ENCODE measurements at regions not wholly inside any gene's neighbourhood (a gene's known extent, or its start where the extent isn't known, plus 50 kb on each side); places are given as distances from the start of the nearest gene placed in this dataset.

DNA sequence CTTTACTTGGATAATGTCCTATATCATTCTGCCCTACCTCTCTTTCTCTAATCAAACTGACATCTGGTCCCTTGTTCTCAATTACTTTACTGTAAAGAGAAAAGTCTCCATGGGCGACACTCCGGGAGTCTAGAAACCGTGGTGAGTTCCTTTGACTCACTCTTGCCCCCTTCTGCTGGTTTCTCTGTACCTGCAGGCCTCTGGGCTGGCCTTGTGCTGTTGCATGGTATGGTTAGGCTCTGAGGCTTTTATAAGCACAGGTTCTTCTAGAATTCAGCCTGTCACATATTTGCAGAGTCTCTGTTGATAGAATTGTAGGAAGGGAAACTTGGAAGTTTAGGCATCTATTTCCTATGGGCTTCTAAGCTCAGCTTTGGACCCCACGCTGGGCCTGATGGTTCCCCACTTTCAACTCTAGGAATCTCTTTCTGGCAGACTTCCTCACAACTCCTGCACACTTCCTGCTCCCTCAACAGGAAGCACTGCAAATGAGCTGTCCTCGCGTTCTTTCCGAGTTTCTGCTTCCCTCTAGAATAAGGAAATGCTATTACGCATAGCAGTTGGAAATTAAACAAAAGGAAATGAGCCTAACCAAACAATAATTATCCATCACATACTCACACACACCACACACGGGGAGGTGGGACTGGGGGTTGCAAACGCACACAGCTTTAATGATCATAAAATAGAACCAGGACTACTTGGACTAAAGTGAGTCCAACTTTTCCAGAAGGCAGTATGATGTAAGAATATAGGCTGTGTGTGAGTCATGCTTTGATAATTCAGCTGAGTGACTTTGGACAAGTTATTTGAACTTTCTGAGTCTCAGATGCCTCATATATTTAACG lies 683.3 kb downstream of the QKI start:
- DNase-seq (ENCODE audit: low read depth) (peak; percentile 85), FAIRE-seq (peak; percentile 13)
- TF ChIP-seq, protein P1, sequence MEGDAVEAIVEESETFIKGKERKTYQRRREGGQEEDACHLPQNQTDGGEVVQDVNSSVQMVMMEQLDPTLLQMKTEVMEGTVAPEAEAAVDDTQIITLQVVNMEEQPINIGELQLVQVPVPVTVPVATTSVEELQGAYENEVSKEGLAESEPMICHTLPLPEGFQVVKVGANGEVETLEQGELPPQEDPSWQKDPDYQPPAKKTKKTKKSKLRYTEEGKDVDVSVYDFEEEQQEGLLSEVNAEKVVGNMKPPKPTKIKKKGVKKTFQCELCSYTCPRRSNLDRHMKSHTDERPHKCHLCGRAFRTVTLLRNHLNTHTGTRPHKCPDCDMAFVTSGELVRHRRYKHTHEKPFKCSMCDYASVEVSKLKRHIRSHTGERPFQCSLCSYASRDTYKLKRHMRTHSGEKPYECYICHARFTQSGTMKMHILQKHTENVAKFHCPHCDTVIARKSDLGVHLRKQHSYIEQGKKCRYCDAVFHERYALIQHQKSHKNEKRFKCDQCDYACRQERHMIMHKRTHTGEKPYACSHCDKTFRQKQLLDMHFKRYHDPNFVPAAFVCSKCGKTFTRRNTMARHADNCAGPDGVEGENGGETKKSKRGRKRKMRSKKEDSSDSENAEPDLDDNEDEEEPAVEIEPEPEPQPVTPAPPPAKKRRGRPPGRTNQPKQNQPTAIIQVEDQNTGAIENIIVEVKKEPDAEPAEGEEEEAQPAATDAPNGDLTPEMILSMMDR (IDR thresholded peaks at IDR 0.05; ENCODE audit: insufficient read depth, low read depth, low read length), result peak; percentile 13
- no peak for TF ChIP-seq EZH2 (IDR thresholded peaks at IDR 0.05; ENCODE audit: insufficient read depth, low read length)
- Histone ChIP-seq H2AFZ (ENCODE audit: low read depth, low read length) (peak overlapping the region; percentile 44), H4K20me1 (ENCODE audit: insufficient read depth, low read length) (no peaks in the 10 kb centered on the region), H3K27me3 (ENCODE audit: insufficient read depth, low read length) (no peaks in the 10 kb centered on the region), H3K4me2 (ENCODE audit: low read length) (peak overlapping the region; percentile 65), H3K36me3 (ENCODE audit: insufficient read depth, low read length) (no peaks in the 10 kb centered on the region), H3K27ac (ENCODE audit: low read depth, low read length) (peak overlapping the region; percentile 52), H3K4me1 (ENCODE audit: insufficient read depth, low read length) (peaks cover 22% of the 10 kb centered on the region), H3K9ac (ENCODE audit: low read length) (no peak overlapping the region), H3K4me3 (ENCODE audit: insufficient read depth, low read depth, low read length) (peak overlapping the region; percentile 19), H3K79me2 (ENCODE audit: insufficient read depth, low read length) (no peaks in the 10 kb centered on the region), H3K9me3 (ENCODE audit: insufficient read depth, low read depth, low read length) (no peaks in the 10 kb centered on the region)
- no peaks in the 10 kb centered on the region for H3K27me3 Mint-ChIP-seq (ENCODE audit: low read depth, unreplicated experiment)
- no peaks in the 10 kb centered on the region for H3K36me3 Mint-ChIP-seq (ENCODE audit: low read depth, unreplicated experiment)
- peak overlapping the region; percentile 93 for H3K27ac Mint-ChIP-seq (ENCODE audit: unreplicated experiment)
- peaks cover 21% of the 10 kb centered on the region for H3K4me1 Mint-ChIP-seq (ENCODE audit: low read depth, unreplicated experiment)
- H3K9me3 Mint-ChIP-seq (ENCODE audit: unreplicated experiment), result no peaks in the 10 kb centered on the region
- H3K4me3 Mint-ChIP-seq (ENCODE audit: unreplicated experiment), result no peak overlapping the region

- no peaks in the 10 kb centered on the region for H3K27me3 Mint-ChIP-seq (ENCODE audit: low read depth, unreplicated experiment)
- no peak overlapping the region for H2AFZ ChIP-seq (ENCODE audit: low read depth, low read length)
- no peak overlapping the region for H3K4me3 ChIP-seq (ENCODE audit: insufficient read depth, low read depth, low read length)
- H3K79me2 ChIP-seq (ENCODE audit: insufficient read depth, low read length), result no peaks in the 10 kb centered on the region
- no peak overlapping the region for H3K9ac ChIP-seq (ENCODE audit: low read length)
- H3K4me3 Mint-ChIP-seq (ENCODE audit: unreplicated experiment), result no peak overlapping the region
- H4K20me1 ChIP-seq (ENCODE audit: insufficient read depth, low read length), result no peaks in the 10 kb centered on the region
- no peak overlapping the region for H3K4me2 ChIP-seq (ENCODE audit: low read length)
- no peaks in the 10 kb centered on the region for H3K36me3 Mint-ChIP-seq (ENCODE audit: low read depth, unreplicated experiment)
- H3K27ac ChIP-seq (ENCODE audit: low read depth, low read length), result no peak overlapping the region
- no peaks in the 10 kb centered on the region for H3K9me3 Mint-ChIP-seq (ENCODE audit: unreplicated experiment)
- H3K4me1 ChIP-seq (ENCODE audit: insufficient read depth, low read length), result peaks cover 22% of the 10 kb centered on the region
- peaks cover 18% of the 10 kb centered on the region for H3K4me1 Mint-ChIP-seq (ENCODE audit: low read depth, unreplicated experiment)
- DNase-seq (ENCODE audit: low read depth) (no peak), FAIRE-seq (no peak)
- H3K27ac Mint-ChIP-seq (ENCODE audit: unreplicated experiment), result peak overlapping the region; percentile 93
- H3K9me3 ChIP-seq (ENCODE audit: insufficient read depth, low read depth, low read length), result no peaks in the 10 kb centered on the region
- TF ChIP-seq EZH2 (IDR thresholded peaks at IDR 0.05; ENCODE audit: insufficient read depth, low read length), result no peak
- TF ChIP-seq, protein P1 (IDR thresholded peaks at IDR 0.05; ENCODE audit: insufficient read depth, low read depth, low read length), result no peak
- H3K27me3 ChIP-seq (ENCODE audit: insufficient read depth, low read length), result no peaks in the 10 kb centered on the region
- H3K36me3 ChIP-seq (ENCODE audit: insufficient read depth, low read length), result no peaks in the 10 kb centered on the region
These were observed 682.5 kb downstream of the QKI start for GRCh38 chr6:164097056-164097455.

DNA sequence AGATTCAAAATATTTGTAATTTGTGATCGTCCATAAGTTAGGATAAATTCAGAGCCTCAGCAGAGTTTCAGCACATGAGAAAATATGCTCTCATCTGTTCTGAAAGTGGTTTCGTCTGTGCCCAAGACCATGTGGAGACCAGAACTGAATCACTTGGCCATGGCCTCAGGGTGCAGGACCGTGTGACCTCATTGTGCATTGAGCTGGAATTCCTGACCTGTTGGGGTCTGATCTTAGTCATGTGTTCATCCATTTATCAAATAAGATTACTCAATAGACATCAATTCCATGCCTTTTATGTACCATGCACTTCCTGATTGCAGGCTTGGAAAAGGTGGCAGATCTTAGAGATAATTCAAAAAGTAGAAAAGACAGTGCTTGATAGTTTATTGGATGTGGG lies 680.5 kb downstream of the QKI start:
- peak; percentile 73 for DNase-seq (ENCODE audit: low read depth)
- Histone ChIP-seq H3K9me3 (ENCODE audit: insufficient read depth, low read depth, low read length) (no peaks in the 10 kb centered on the region), H3K4me1 (ENCODE audit: insufficient read depth, low read length) (peaks cover 22% of the 10 kb centered on the region), H3K27ac (ENCODE audit: low read depth, low read length) (no peak overlapping the region), H3K9ac (ENCODE audit: low read length) (no peak overlapping the region), H3K27me3 (ENCODE audit: insufficient read depth, low read length) (no peaks in the 10 kb centered on the region), H2AFZ (ENCODE audit: low read depth, low read length) (no peak overlapping the region), H3K36me3 (ENCODE audit: insufficient read depth, low read length) (no peaks in the 10 kb centered on the region), H3K4me3 (ENCODE audit: insufficient read depth, low read depth, low read length) (no peak overlapping the region), H4K20me1 (ENCODE audit: insufficient read depth, low read length) (no peaks in the 10 kb centered on the region), H3K79me2 (ENCODE audit: insufficient read depth, low read length) (no peaks in the 10 kb centered on the region), H3K4me2 (ENCODE audit: low read length) (no peak overlapping the region)
- TF ChIP-seq EZH2 (IDR thresholded peaks at IDR 0.05; ENCODE audit: insufficient read depth, low read length), result no peak
- TF ChIP-seq, protein P1 (IDR thresholded peaks at IDR 0.05; ENCODE audit: insufficient read depth, low read depth, low read length), result no peak
- no peak for FAIRE-seq
- Mint-ChIP-seq H3K4me1 (ENCODE audit: low read depth, unreplicated experiment) (peaks cover 18% of the 10 kb centered on the region), H3K27ac (ENCODE audit: unreplicated experiment) (no peak overlapping the region), H3K4me3 (ENCODE audit: unreplicated experiment) (no peak overlapping the region), H3K36me3 (ENCODE audit: low read depth, unreplicated experiment) (no peaks in the 10 kb centered on the region), H3K27me3 (ENCODE audit: low read depth, unreplicated experiment) (no peaks in the 10 kb centered on the region), H3K9me3 (ENCODE audit: unreplicated experiment) (no peaks in the 10 kb centered on the region)
